Fibroblast of lung (primary cell): ENCODE measurements at regions not wholly inside any gene's neighbourhood (a gene's known extent, or its start where the extent isn't known, plus 50 kb on each side); places are given as distances from the start of the nearest gene placed in this dataset.

ENCODE experiments used
- DNase-seq, 2 donors: peaks; one replicate each; pipeline versions ENCODE4 v3.0.0 to v3.0.0-alpha.2; 2010; ENCODE audit warnings: low read depth in 2 of 2
- H2AFZ ChIP-seq: 2 replicates; pipeline ENCODE4 v1.5.1; 2012; ENCODE audit warnings: low read length, control low read depth, inconsistent platforms
- H3K27ac ChIP-seq: 2 replicates; pipeline ENCODE4 v1.5.1; 2011; ENCODE audit warnings: low read length, control low read depth; ENCODE audit not compliant: insufficient read depth
- H3K27me3 ChIP-seq: 2 replicates; pipeline ENCODE4 v1.5.1; 2011; ENCODE audit warnings: mild to moderate bottlenecking, low read length; ENCODE audit not compliant: control insufficient read depth, insufficient read depth
- H3K36me3 ChIP-seq: 2 replicates; pipeline ENCODE4 v1.5.1; 2011; ENCODE audit warnings: low read length; ENCODE audit not compliant: control insufficient read depth, insufficient read depth
- H3K4me1 ChIP-seq: 2 replicates; pipeline ENCODE4 v1.5.1; 2011; ENCODE audit warnings: low read length; ENCODE audit not compliant: control insufficient read depth, insufficient read depth; ENCODE audit errors: extremely low read depth
- H3K4me2 ChIP-seq: 2 replicates; pipeline ENCODE4 v1.5.1; 2011; ENCODE audit warnings: low read length, control low read depth; ENCODE audit not compliant: insufficient read depth; ENCODE audit errors: extremely low read depth
- H3K4me3 ChIP-seq, 4 experiments: fragments of 200-600 bp in 1 of 4; sonication (generic) in 1 of 4; replicated peaks in 1 of 4; 2 replicates each; pipeline ENCODE4 v1.5.1; 2011 to 2016; ENCODE audit warnings: low read length in 4 of 4, low read depth in 3 of 4, mild to moderate bottlenecking in 3 of 4, control low read depth in 2 of 4, inconsistent platforms in 1 of 4, mixed read lengths in 1 of 4; ENCODE audit not compliant: insufficient read depth in 1 of 4; ENCODE audit errors: control extremely low read depth in 1 of 4
- H3K79me2 ChIP-seq: 2 replicates; pipeline ENCODE4 v1.5.1; 2012; ENCODE audit warnings: mild to moderate bottlenecking, low read length, inconsistent platforms; ENCODE audit not compliant: control insufficient read depth, insufficient read depth
- H3K9ac ChIP-seq: 2 replicates; pipeline ENCODE4 v1.5.1; 2011; ENCODE audit warnings: mild to moderate bottlenecking, low read length, control low read depth; ENCODE audit not compliant: insufficient read depth
- H3K9me3 ChIP-seq: 2 replicates; pipeline ENCODE4 v1.5.1; 2012; ENCODE audit warnings: low read depth, low read length; ENCODE audit not compliant: control insufficient read depth, insufficient read depth
- H4K20me1 ChIP-seq: 2 replicates; pipeline ENCODE4 v1.5.1; 2011; ENCODE audit warnings: low read length; ENCODE audit not compliant: control insufficient read depth, insufficient read depth; ENCODE audit errors: extremely low read depth
- EZH2 ChIP-seq: IDR thresholded peaks from 2 replicates; pipeline ENCODE4 v1.5.1; 2012; ENCODE audit warnings: low read length, control low read depth, mild to moderate bottlenecking; ENCODE audit errors: missing control alignments
- TF ChIP-seq, protein P1 (sequence below), 2 donors: IDR thresholded peaks in 1 of 2; conservative IDR thresholded peaks in 1 of 2; 1 replicate in 1 of 2; 2 replicates in 1 of 2; pipeline ENCODE4 v1.5.1; 2011 to 2012; ENCODE audit warnings: low read length in 2 of 2, control low read depth in 1 of 2, inconsistent platforms in 1 of 2, low read depth in 1 of 2, mild to moderate bottlenecking in 1 of 2

DNA sequence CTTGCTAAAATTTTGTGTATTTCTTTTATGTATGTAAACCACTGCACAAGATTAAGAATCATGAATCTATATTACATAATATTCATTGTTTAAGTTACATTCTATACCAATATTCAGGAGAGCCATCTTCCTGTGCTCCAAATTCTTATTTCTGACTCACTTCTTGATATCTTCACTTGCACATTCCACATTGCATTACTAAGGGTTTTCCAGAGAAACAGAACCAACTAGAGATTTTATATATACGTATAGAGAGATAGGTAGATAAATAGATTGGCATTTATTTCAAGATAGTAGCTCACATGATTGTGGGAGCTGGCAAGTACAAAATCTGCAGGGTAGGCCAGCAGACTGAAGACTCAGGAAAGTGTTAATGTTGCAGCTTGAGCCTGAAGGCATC is 222.2 kb upstream of the PRSS16 start:
- no peaks in the 10 kb centered on the region for H3K79me2 ChIP-seq
- H3K36me3 ChIP-seq = no peaks in the 10 kb centered on the region
- H4K20me1 ChIP-seq = no peaks in the 10 kb centered on the region
- no peak overlapping the region for H3K4me2 ChIP-seq
- peak in 1 of 2 donors; percentile 3 for DNase-seq
- TF ChIP-seq, protein P1, sequence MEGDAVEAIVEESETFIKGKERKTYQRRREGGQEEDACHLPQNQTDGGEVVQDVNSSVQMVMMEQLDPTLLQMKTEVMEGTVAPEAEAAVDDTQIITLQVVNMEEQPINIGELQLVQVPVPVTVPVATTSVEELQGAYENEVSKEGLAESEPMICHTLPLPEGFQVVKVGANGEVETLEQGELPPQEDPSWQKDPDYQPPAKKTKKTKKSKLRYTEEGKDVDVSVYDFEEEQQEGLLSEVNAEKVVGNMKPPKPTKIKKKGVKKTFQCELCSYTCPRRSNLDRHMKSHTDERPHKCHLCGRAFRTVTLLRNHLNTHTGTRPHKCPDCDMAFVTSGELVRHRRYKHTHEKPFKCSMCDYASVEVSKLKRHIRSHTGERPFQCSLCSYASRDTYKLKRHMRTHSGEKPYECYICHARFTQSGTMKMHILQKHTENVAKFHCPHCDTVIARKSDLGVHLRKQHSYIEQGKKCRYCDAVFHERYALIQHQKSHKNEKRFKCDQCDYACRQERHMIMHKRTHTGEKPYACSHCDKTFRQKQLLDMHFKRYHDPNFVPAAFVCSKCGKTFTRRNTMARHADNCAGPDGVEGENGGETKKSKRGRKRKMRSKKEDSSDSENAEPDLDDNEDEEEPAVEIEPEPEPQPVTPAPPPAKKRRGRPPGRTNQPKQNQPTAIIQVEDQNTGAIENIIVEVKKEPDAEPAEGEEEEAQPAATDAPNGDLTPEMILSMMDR (conservative IDR thresholded peaks at IDR 0.05 in 1 of 2, IDR thresholded peaks at IDR 0.05 in 1 of 2; ENCODE audit: low read depth in 1 of 2, low read length in 2 of 2) = no peak
- TF ChIP-seq EZH2 = no peak
- H3K27me3 ChIP-seq = no peaks in the 10 kb centered on the region
- no peaks in the 10 kb centered on the region for H3K9me3 ChIP-seq
- H3K4me1 ChIP-seq = no peaks in the 10 kb centered on the region
- H3K9ac ChIP-seq = no peak overlapping the region
- H3K27ac ChIP-seq = no peak overlapping the region
- H3K4me3 ChIP-seq = no peak overlapping the region
- H2AFZ ChIP-seq = no peak overlapping the region

DNA sequence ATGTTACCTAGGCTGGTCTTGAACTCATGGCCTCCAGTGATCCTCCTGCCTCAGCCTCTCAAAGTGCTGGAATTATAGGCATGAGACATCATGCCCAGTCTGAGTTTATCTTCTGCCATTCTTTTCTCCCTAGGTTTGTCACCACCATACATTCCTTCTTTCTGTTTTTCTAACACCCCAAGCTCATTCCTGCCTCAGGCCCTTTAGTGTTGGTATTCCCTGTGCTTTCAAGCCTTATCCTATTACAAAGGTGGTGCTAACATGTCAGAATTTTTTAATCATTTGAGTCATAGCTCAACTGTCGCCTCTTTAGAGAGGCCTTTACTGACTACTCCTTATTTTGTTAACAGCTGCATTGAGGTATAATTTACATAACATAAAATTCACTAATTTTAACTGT is 221.1 kb upstream of the PRSS16 start:
- H3K9me3 ChIP-seq = no peaks in the 10 kb centered on the region
- H3K27ac ChIP-seq = no peak overlapping the region
- TF ChIP-seq EZH2 = no peak
- TF ChIP-seq, protein P1 (conservative IDR thresholded peaks at IDR 0.05 in 1 of 2, IDR thresholded peaks at IDR 0.05 in 1 of 2; ENCODE audit: low read depth in 1 of 2, low read length in 2 of 2) = no peak
- no peaks in the 10 kb centered on the region for H3K36me3 ChIP-seq
- no peaks in the 10 kb centered on the region for H4K20me1 ChIP-seq
- H3K4me3 ChIP-seq = no peak overlapping the region
- no peaks in the 10 kb centered on the region for H3K27me3 ChIP-seq
- H3K4me2 ChIP-seq = no peak overlapping the region
- no peak overlapping the region for H2AFZ ChIP-seq
- H3K79me2 ChIP-seq = no peaks in the 10 kb centered on the region
- no peaks in the 10 kb centered on the region for H3K4me1 ChIP-seq
- DNase-seq = no peak
- no peak overlapping the region for H3K9ac ChIP-seq

DNA sequence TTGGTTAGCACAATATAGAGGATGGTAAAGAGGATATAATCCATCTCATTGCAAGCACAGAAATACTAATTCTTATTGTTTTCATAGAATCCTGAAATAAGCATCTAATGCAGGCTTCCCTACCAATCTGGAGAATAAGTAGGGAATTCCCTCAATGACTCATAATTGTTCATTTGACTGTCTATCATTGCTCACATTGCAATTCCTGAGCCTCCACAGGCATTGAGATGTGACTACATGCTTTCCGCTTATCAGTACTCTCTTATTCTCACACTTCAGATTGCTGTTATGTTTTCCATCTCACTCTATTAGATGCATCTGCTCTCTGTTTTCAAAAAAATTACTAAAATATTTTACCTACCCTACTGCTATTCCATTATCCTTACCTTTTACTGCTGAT is 216.2 kb upstream of the PRSS16 start:
- Histone ChIP-seq H3K4me1 (no peaks in the 10 kb centered on the region), H3K4me2 (no peak overlapping the region), H2AFZ (no peak overlapping the region), H3K27ac (no peak overlapping the region), H3K4me3 (no peak overlapping the region), H3K79me2 (no peaks in the 10 kb centered on the region), H3K9ac (no peak overlapping the region), H3K36me3 (no peaks in the 10 kb centered on the region), H3K9me3 (no peaks in the 10 kb centered on the region), H3K27me3 (no peaks in the 10 kb centered on the region), H4K20me1 (no peaks in the 10 kb centered on the region)
- peak in 1 of 2 donors; percentile 8 for DNase-seq
- TF ChIP-seq, protein P1 (conservative IDR thresholded peaks at IDR 0.05 in 1 of 2, IDR thresholded peaks at IDR 0.05 in 1 of 2; ENCODE audit: low read depth in 1 of 2, low read length in 2 of 2) = no peak
- TF ChIP-seq EZH2 = no peak
